NOMO-1 treated with DMSO at 0.1 percent for 48 hours (cell line): ENCODE measurements at regions not wholly inside any gene's neighbourhood (a gene's known extent, or its start where the extent isn't known, plus 50 kb on each side); places are given as distances from the start of the nearest gene placed in this dataset.
A peak's percentile ranks its signal among the peaks of the same experiment; 100 is the strongest.
"Not testable (repeated sequence)": the region's sequence is repeated elsewhere in the genome, so short reads cannot be mapped to it uniquely, and the experiment has no call there.

ENCODE experiments used
- DNase-seq: peaks from one replicate; lab custom pipeline; 2025; ENCODE audit not compliant: unreplicated experiment; lab: John Stamatoyannopoulos, UW

DNA sequence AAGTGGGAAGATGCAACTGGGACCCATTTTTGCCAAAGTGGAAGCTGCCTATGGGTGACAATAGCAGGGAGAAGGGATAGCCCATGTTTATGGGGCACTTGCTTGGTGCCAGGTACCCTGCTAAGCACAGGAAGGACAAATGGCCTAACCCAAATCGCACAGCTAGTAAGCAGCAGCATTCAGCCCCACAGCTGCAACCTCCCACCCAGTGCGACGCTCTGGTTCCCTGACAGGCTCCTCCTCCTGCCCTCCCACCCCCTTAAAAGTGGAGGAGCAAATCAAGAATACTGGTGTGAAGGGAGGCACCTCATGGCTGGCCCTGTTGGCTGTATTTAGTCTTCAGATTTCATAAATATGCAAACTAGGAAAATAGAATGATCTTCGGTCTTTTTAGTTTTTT, 76.2 kb downstream of the RIN2 start:
- DNase-seq: no peak

DNA sequence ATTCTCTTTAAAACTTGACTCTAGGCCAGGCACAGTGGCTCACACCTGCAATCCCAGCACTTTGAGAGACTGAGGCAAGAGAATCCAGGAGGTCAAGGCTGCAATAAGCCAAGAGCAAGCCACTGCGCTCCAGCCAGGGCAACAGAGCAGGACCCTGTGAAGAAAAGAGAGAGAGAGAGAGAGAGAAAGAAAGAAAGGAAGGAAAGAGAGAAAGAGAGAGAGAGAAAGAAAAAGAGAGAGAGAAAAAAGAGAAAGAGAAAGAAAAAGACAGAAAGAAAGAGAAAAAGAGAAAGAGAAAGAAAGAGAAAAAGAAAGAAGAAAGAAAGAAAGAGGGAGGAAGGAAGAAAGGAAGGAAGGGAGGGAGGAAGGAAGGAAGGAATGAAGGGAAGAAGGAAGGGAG, 76.7 kb downstream of the RIN2 start:
- DNase-seq: no peak

DNA sequence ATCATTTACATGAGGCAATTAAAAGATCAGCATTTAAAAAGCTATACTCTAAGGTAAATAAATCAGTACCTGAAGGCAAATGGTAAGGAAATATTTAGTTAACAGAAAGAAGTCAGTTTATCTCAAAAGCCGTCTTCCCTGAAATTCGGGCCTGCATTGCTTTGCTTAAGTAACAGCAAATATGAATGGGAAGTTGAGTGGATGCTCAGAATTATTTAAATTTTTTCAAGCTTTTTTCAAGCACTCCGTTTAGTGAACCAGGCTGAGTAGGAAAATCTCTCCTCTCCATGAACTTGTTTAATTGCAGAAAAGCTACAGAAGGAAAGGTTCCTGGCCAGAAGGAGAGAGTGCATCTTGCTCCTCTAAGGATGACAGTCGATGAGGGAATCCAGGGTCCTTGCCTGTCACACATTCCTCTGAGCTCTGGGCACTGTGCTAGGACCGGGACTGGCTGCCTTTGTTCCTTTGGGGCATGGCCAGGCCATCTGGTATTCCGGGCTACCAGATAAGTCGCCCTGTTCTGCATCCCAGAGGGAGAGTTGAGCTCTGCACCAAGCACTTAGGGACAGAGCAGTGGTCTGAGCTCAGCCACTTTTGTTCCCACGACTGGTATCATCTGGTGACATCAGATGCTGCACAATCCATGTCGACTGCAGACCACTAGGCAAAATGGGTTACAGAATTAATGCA, 77.6 kb downstream of the RIN2 start:
- DNase-seq: no peak

DNA sequence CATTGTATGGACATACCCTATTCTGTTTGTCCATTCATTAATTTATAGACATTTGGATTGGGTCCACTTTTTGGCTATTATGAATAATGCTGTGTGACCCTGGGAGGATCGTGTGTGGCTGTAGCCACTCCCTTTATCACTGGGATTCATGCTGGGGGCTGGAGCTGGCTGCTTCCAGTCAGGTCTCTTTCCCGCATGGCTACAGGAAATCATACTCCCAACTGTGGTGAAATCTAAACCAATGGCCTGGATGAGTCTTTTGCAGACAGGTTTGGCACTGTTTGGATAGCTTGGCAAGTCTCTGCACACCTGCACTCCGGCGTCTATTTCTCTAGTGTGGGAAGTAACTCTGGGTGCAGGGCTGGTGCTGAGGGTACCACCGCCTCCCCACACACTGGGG, 80.4 kb downstream of the RIN2 start:
- no peak for DNase-seq

GRCh38 chr20:19839053-19839452, 81.0 kb downstream of the RIN2 start:
- no peak for DNase-seq

GRCh38 chr20:19840111-19840710, 82.2 kb downstream of the RIN2 start:
- no peak for DNase-seq

DNA sequence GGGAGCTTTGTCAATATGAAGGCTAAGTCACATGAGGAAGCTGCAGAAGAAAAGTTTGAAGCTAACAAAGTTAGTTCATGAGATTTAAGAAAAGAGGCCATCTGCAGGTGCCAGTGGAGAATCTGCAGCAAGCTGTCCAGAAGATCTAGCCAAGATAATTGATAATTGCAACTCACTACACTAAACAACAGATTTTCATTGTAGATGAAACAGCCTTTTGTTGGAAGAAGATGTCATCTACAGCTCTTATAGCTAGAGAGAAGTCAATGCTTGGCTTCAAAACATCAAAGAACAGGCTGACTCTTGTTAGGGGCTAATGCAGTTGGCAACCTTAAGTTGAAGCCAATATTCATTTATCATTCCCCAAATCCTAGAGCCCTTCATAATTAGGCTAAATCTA, 83.7 kb downstream of the RIN2 start:
- DNase-seq: no peak

DNA sequence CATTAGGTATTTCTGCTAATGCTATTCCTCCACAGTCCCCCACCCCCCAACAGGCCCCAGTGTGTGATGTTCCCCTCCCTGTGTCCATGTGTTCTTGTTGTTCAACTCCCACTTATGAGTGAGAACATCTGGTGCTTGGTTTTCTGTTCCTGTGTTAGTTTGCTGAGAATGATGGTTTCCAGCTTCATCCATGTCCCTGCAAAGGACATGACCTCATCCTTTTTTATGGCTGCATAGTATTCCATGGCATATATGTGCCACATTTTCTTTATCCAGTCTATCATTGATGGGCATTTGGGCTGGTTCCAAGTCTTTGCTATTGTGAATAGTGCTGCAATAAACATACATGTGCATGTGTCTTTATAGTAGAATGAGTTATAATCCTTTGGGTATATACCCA, 86.8 kb downstream of the RIN2 start:
- not testable (repeated sequence) for DNase-seq

GRCh38 chr20:19847383-19847782, 89.3 kb downstream of the RIN2 start:
- DNase-seq: no peak

- DNase-seq: no peak
Measured at GRCh38 chr20:19849341-19850197, 91.5 kb downstream of the RIN2 start.

GRCh38 chr20:19850198-19850533, 92.1 kb downstream of the RIN2 start:
- DNase-seq: no peak

DNA sequence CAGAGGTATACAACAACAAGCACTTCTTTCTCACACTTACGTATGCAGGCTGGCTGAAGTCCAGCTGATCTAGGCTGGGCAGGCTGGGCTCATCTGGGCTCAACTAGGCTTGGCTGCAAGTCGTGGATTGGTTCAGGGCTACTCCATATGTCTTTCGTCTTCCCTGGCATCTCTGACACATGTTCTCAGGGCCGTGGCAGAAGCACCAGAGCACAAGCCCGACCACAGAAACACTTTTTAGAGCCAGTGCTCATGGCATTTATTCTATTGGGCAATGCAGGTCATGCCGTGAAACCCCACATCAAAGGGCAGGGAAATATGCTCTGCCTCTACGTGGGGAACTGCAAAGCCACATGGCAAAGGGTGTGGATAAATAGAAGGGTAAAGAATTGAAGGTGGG, 93.8 kb downstream of the RIN2 start:
- no peak for DNase-seq

- no peak for DNase-seq
Measured at GRCh38 chr20:19855416-19855815, 97.4 kb downstream of the RIN2 start.

DNA sequence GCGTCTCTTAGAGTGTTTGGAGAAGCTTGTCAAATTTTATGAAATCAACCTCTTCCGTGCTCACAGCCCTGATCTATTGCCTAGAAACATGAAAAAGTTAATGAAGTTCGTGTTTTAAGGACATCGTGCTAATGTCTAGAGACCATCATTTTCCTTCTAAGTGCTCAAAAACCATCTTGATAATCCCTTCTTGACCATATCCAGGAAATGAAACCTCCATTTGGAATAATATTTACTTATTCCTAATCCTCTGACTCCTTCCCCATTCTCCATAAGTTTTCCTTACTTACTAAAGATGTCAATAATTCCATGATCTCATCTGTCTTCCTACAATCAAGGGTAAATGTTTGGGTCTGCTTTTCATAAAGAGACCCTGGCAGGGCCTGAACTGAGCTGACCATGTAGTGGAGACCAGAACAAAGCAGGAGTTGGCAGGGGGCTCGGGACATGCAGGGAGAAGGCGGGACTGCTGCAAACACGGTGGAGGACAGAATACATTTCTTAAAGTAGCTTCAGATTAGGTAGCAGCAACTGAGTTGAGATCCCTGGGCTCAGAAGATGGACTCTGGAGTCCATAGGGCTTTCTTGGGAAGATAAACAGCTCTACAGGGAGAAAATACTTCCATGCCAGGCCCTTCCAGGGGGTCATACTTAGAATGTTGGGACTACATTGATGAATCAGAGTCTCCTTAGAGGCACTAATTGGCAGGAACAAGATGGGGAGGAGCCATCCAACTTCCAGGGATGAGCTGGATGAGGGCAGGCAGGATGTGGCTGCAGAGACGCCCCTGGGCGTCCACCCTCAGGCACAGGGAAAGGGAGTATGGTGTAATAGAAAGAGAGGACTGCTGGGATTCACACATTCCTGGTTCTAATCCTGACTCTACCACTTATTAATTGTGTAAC, 100.7 kb downstream of the RIN2 start:
- no peak for DNase-seq

DNA sequence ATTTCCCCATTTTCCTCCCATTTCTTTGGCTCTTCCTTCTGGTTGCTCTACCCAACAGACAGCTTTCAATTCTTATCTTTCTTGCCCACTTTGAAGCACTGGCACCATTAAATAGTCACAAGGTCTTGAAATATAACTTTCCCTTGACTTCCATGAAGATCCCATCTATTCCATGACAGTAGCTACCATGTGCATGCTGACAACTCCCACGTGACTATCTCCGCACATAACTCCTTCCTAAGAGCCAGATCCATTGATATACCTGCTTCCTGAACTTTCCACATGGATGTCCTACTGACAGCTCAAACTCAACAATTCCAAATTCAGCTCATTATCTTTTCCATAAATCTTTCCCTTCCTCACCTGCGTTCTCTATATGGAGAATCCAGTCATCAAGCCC, 101.4 kb downstream of the RIN2 start:
- no peak for DNase-seq

DNA sequence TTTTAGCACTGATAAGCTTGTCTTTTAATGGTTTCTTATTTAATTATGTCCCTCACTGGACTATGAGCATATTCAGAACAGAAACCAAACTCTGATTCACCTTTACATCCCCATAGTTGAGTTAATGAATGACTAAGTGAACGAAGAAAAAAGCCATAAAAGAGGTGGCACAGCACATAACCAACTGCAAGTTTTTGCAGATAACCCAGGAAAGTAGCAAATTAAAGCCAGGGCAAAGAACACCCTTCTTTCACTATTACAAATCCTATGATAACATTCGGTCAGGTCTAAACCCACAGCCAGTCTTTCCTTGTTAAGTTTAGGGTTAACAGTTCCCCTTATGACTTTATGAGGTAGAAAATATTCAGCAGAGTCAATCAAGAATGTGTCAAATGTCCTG, 102.7 kb downstream of the RIN2 start:
- no peak for DNase-seq

- DNase-seq: no peak
Measured at GRCh38 chr20:19861147-19861759, 103.2 kb downstream of the RIN2 start.

DNA sequence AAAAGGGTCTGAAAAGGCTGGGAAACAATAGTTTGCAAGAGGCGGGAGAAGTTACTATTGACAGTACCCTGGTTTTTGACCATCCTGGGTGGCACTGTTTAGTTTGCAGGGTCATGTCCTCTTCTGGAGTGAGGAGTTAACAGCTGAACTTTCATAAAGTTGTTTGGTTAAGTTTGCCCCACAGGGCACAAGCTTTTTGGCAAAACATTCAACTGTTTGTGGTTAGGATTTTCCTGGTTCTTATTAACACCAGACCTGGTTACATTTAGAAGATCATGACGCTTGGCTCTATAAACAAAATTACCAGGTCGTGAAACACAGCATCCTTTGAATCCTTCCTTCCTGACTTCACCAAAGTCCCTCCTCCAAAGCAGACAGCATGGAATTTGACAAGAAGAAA, 106.1 kb downstream of the RIN2 start:
- no peak for DNase-seq

DNA sequence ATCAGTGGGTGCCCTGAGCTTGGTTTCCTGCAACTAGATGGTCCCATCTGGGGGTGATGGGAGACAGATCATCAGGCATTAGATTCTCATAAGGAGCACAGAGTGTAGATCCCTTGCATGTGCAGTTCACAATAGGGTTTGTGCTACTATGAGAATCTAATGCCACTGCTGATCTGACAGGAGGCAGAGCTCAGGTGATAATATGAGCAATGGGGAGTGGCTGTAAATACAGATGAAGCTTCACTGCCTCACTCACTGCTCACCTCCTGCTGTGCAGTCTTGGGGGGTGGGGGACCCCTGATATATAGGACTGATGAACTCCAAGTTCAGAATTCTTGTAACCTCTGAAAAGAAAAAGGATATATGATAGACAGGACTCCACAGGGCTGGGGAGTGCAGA, 108.0 kb downstream of the RIN2 start:
- DNase-seq: no peak

- no peak for DNase-seq
Measured at GRCh38 chr20:19867074-19867473, 109.0 kb downstream of the RIN2 start.

- peak; percentile 85 for DNase-seq
Measured at GRCh38 chr20:19867940-19868371, 109.9 kb downstream of the RIN2 start.
